Neural progenitor cell (in vitro differentiated cells): ENCODE measurements at regions not wholly inside any gene's neighbourhood (a gene's known extent, or its start where the extent isn't known, plus 50 kb on each side); places are given as distances from the start of the nearest gene placed in this dataset.

Source experiments
- DNase-seq: peaks from one replicate; pipeline ENCODE4 v3.0.0-alpha.2; 2016; ENCODE audit warnings: low spot score
- H2AFZ ChIP-seq: fragments of 200-600 bp; sonication (generic); replicated peaks from 2 replicates; pipeline ENCODE4 v1.6.1; 2016; ENCODE audit warnings: antibody characterized with exemption
- H3F3A ChIP-seq: fragments of 200-600 bp; sonication (generic); 2 replicates; pipeline ENCODE4 v1.6.1; 2016; ENCODE audit warnings: antibody characterized with exemption, low read depth
- H3K27ac ChIP-seq: fragments of 200-600 bp; sonication (generic); 2 replicates; pipeline ENCODE4 v1.5.1; 2016; ENCODE audit warnings: mild to moderate bottlenecking
- H3K27me3 ChIP-seq: fragments of 200-600 bp; sonication (generic); 2 replicates; pipeline ENCODE4 v1.6.1; 2016; ENCODE audit warnings: mild to moderate bottlenecking, moderate library complexity
- H3K36me3 ChIP-seq: fragments of 200-600 bp; sonication (generic); 2 replicates; pipeline ENCODE4 v1.5.1; 2016
- H3K4me1 ChIP-seq: fragments of 200-600 bp; sonication (generic); 2 replicates; pipeline ENCODE4 v1.6.1; 2016; ENCODE audit warnings: mixed run types
- H3K4me2 ChIP-seq: fragments of 200-600 bp; sonication (generic); 2 replicates; pipeline ENCODE4 v1.6.1; 2016
- H3K4me3 ChIP-seq: fragments of 200-600 bp; sonication (generic); 2 replicates; pipeline ENCODE4 v1.5.1; 2016
- H3K79me2 ChIP-seq: fragments of 200-600 bp; sonication (generic); 2 replicates; pipeline ENCODE4 v1.6.1; 2016; ENCODE audit warnings: low read depth
- H3K9ac ChIP-seq: fragments of 200-600 bp; sonication (generic); 2 replicates; pipeline ENCODE4 v1.6.1; 2016
- H3K9me3 ChIP-seq: fragments of 200-600 bp; sonication (generic); 2 replicates; pipeline ENCODE4 v1.5.1; 2016; ENCODE audit warnings: low read depth
- H4K20me1 ChIP-seq: fragments of 200-600 bp; sonication (generic); 2 replicates; pipeline ENCODE4 v1.6.1; 2016; ENCODE audit warnings: low read depth
- H3K27ac Mint-ChIP-seq: 3 replicates; pipeline ENCODE4 v1.8.0; 2021; ENCODE audit warnings: mixed read lengths
- H3K27me3 Mint-ChIP-seq: 2 replicates; pipeline ENCODE4 v1.8.0; 2022; ENCODE audit warnings: low read depth, mild to moderate bottlenecking, inconsistent platforms, moderate library complexity, mixed read lengths; ENCODE audit not compliant: insufficient read depth
- H3K36me3 Mint-ChIP-seq: 3 replicates; pipeline ENCODE4 v1.8.0; 2021; ENCODE audit warnings: mixed read lengths
- H3K4me1 Mint-ChIP-seq: 3 replicates; pipeline ENCODE4 v1.8.0; 2021; ENCODE audit warnings: mixed read lengths
- H3K4me3 Mint-ChIP-seq: 3 replicates; pipeline ENCODE4 v1.8.0; 2021; ENCODE audit warnings: mild to moderate bottlenecking, moderate library complexity, mixed read lengths
- H3K9me3 Mint-ChIP-seq: 3 replicates; pipeline ENCODE4 v1.8.0; 2020; ENCODE audit warnings: mixed read lengths
- EZH2 ChIP-seq: fragments of 200-600 bp; sonication (generic); IDR thresholded peaks from 2 replicates; pipeline ENCODE4 v1.6.1; 2017; ENCODE audit warnings: antibody characterized with exemption, mild to moderate bottlenecking, moderate library complexity
- EZH2phosphoT487 ChIP-seq: fragments of 200-600 bp; sonication (generic); IDR thresholded peaks from 2 replicates; pipeline ENCODE4 v1.6.1; 2017; ENCODE audit warnings: antibody characterized with exemption
- TF ChIP-seq, protein P1 (sequence below): fragments of 200-600 bp; sonication (generic); IDR thresholded peaks from 2 replicates; pipeline ENCODE4 v1.5.1; 2017; ENCODE audit warnings: antibody characterized with exemption, mild to moderate bottlenecking

GRCh38 chr6:16959789-16960188 lies 142.1 kb upstream of the STMND1 start:
- Histone ChIP-seq H4K20me1 (no peaks in the 10 kb centered on the region), H3K27me3 (no peaks in the 10 kb centered on the region), H3K4me2 (no peak overlapping the region), H3F3A (no peaks in the 10 kb centered on the region), H3K9me3 (no peaks in the 10 kb centered on the region), H3K4me3 (no peak overlapping the region), H3K36me3 (no peaks in the 10 kb centered on the region), H3K4me1 (peaks cover 4% of the 10 kb centered on the region), H3K79me2 (no peaks in the 10 kb centered on the region), H3K27ac (no peak overlapping the region), H3K9ac (no peak overlapping the region), H2AFZ (no peak overlapping the region)
- H3K27me3 Mint-ChIP-seq = no peaks in the 10 kb centered on the region
- H3K9me3 Mint-ChIP-seq = no peaks in the 10 kb centered on the region
- peaks cover 5% of the 10 kb centered on the region for H3K4me1 Mint-ChIP-seq
- no peaks in the 10 kb centered on the region for H3K36me3 Mint-ChIP-seq
- H3K4me3 Mint-ChIP-seq = no peak overlapping the region
- no peak overlapping the region for H3K27ac Mint-ChIP-seq
- TF ChIP-seq EZH2 = no peak
- TF ChIP-seq EZH2phosphoT487 = no peak
- TF ChIP-seq, protein P1, sequence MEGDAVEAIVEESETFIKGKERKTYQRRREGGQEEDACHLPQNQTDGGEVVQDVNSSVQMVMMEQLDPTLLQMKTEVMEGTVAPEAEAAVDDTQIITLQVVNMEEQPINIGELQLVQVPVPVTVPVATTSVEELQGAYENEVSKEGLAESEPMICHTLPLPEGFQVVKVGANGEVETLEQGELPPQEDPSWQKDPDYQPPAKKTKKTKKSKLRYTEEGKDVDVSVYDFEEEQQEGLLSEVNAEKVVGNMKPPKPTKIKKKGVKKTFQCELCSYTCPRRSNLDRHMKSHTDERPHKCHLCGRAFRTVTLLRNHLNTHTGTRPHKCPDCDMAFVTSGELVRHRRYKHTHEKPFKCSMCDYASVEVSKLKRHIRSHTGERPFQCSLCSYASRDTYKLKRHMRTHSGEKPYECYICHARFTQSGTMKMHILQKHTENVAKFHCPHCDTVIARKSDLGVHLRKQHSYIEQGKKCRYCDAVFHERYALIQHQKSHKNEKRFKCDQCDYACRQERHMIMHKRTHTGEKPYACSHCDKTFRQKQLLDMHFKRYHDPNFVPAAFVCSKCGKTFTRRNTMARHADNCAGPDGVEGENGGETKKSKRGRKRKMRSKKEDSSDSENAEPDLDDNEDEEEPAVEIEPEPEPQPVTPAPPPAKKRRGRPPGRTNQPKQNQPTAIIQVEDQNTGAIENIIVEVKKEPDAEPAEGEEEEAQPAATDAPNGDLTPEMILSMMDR = no peak
- DNase-seq = no peak

- H3K36me3 Mint-ChIP-seq = no peaks in the 10 kb centered on the region
- H3K9ac ChIP-seq = no peak overlapping the region
- peaks cover 4% of the 10 kb centered on the region for H3K4me1 ChIP-seq
- H4K20me1 ChIP-seq = no peaks in the 10 kb centered on the region
- no peak overlapping the region for H3K27ac ChIP-seq
- no peaks in the 10 kb centered on the region for H3K9me3 Mint-ChIP-seq
- no peak overlapping the region for H3K27ac Mint-ChIP-seq
- no peaks in the 10 kb centered on the region for H3K9me3 ChIP-seq
- no peaks in the 10 kb centered on the region for H3K36me3 ChIP-seq
- H3K27me3 ChIP-seq = no peaks in the 10 kb centered on the region
- DNase-seq = no peak
- no peak for TF ChIP-seq EZH2phosphoT487
- TF ChIP-seq, protein P1 = no peak
- TF ChIP-seq EZH2 = no peak
- H3K4me3 Mint-ChIP-seq = no peak overlapping the region
- H3K4me2 ChIP-seq = no peak overlapping the region
- H2AFZ ChIP-seq = no peak overlapping the region
- H3K4me3 ChIP-seq = no peak overlapping the region
- no peaks in the 10 kb centered on the region for H3K27me3 Mint-ChIP-seq
- no peaks in the 10 kb centered on the region for H3F3A ChIP-seq
- H3K79me2 ChIP-seq = no peaks in the 10 kb centered on the region
- no peaks in the 10 kb centered on the region for H3K4me1 Mint-ChIP-seq
Measured at GRCh38 chr6:16956361-16956760, 145.5 kb upstream of the STMND1 start.

DNA sequence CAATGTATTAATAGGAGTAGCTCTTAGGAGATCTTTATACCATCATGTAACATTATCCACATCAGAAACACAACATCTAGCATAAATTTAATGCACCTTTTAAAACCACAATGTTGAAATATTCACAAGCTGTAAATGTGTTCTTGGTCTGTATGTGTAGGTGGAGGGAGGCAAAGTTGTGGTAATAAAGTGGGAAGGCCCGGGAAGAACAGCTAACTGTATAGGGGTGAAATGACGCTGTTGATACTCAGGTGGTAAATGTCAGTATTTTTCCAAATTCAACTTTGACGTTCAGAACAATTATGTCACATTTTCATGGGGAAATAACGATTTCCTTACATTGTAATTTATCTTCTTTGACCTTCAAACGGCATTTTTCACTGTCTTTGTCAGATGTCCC lies 146.0 kb upstream of the STMND1 start:
- no peak overlapping the region for H3K4me3 Mint-ChIP-seq
- H3K27me3 Mint-ChIP-seq = no peaks in the 10 kb centered on the region
- no peaks in the 10 kb centered on the region for H3K9me3 ChIP-seq
- H4K20me1 ChIP-seq = no peaks in the 10 kb centered on the region
- no peak overlapping the region for H2AFZ ChIP-seq
- no peaks in the 10 kb centered on the region for H3K9me3 Mint-ChIP-seq
- TF ChIP-seq EZH2phosphoT487 = no peak
- TF ChIP-seq, protein P1 = no peak
- TF ChIP-seq EZH2 = no peak
- H3K36me3 ChIP-seq = no peaks in the 10 kb centered on the region
- H3K27ac Mint-ChIP-seq = no peak overlapping the region
- no peaks in the 10 kb centered on the region for H3K4me1 Mint-ChIP-seq
- no peaks in the 10 kb centered on the region for H3K27me3 ChIP-seq
- no peak for DNase-seq
- H3K9ac ChIP-seq = no peak overlapping the region
- H3K36me3 Mint-ChIP-seq = no peaks in the 10 kb centered on the region
- H3K79me2 ChIP-seq = no peaks in the 10 kb centered on the region
- no peaks in the 10 kb centered on the region for H3F3A ChIP-seq
- H3K4me2 ChIP-seq = no peak overlapping the region
- no peak overlapping the region for H3K4me3 ChIP-seq
- peaks cover 4% of the 10 kb centered on the region for H3K4me1 ChIP-seq
- H3K27ac ChIP-seq = no peak overlapping the region

DNA sequence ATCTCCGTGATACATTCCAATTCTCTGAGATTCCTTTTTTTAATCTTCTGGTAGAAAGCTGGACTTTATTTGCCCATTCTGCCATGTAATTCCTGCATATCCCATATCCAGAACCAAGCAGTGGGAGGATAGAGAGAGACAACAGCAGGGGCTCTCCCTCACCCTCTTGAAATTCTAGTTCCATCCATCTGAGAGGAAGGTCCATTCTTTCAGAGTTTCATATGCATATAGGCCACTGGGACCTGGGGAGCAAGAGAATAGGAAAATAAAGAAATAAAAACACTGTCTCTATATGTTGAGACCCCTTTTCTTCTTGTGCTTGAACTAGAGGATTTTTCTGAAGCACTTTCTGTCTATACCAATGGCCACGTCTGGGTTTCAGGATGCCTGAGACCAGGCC lies 147.9 kb upstream of the STMND1 start:
- TF ChIP-seq, protein P1 = no peak
- no peaks in the 10 kb centered on the region for H3K36me3 Mint-ChIP-seq
- Histone ChIP-seq H2AFZ (no peak overlapping the region), H3K4me1 (peaks cover 4% of the 10 kb centered on the region), H3F3A (no peaks in the 10 kb centered on the region), H3K79me2 (no peaks in the 10 kb centered on the region), H3K4me2 (no peak overlapping the region), H3K27me3 (no peaks in the 10 kb centered on the region), H3K9me3 (no peaks in the 10 kb centered on the region), H3K4me3 (no peak overlapping the region), H3K36me3 (no peaks in the 10 kb centered on the region), H3K27ac (no peak overlapping the region), H3K9ac (no peak overlapping the region), H4K20me1 (no peaks in the 10 kb centered on the region)
- no peaks in the 10 kb centered on the region for H3K27me3 Mint-ChIP-seq
- no peaks in the 10 kb centered on the region for H3K9me3 Mint-ChIP-seq
- no peak for DNase-seq
- H3K27ac Mint-ChIP-seq = no peak overlapping the region
- H3K4me1 Mint-ChIP-seq = no peaks in the 10 kb centered on the region
- H3K4me3 Mint-ChIP-seq = no peak overlapping the region
